Astrocyte (in vitro differentiated cells and primary cell): ENCODE measurements at regions not wholly inside any gene's neighbourhood (a gene's known extent, or its start where the extent isn't known, plus 50 kb on each side); places are given as distances from the start of the nearest gene placed in this dataset.

Experiments
- EZH2 ChIP-seq: IDR thresholded peaks from 2 replicates; pipeline ENCODE4 v1.6.1; 2012; ENCODE audit warnings: mild to moderate bottlenecking, low read length, inconsistent platforms; ENCODE audit not compliant: insufficient read depth
- TF ChIP-seq, protein P1 (sequence below): IDR thresholded peaks from 2 replicates; pipeline ENCODE4 v1.5.1; 2011; ENCODE audit warnings: low read depth, mild to moderate bottlenecking, inconsistent platforms, low read length, moderate library complexity; ENCODE audit not compliant: insufficient read depth

DNA sequence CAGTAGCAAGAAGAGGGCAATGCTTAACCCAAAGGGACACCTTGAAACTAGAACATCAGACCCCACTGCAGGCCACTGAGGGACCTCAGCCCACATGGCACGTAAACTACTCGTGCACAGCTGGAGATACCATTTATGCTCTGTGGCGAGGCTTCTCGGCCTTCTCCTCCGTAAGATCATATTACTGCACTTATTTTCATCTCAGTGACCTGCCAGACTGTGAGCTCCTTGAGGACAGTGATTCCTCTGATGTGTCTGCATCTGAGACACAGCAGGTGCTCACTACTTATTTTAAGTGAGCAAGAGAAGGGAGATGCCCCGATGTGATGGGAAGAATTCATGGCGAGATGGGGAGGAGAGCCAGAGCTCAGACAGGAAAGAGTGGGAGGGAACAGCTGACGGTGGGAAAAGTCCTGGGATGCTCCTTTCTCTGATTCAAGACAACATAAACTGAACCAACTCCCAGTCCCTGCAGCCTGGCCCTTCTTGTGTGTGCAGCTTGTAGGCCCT is 137.6 kb downstream of the RPLP1 start:
- TF ChIP-seq, protein P1, sequence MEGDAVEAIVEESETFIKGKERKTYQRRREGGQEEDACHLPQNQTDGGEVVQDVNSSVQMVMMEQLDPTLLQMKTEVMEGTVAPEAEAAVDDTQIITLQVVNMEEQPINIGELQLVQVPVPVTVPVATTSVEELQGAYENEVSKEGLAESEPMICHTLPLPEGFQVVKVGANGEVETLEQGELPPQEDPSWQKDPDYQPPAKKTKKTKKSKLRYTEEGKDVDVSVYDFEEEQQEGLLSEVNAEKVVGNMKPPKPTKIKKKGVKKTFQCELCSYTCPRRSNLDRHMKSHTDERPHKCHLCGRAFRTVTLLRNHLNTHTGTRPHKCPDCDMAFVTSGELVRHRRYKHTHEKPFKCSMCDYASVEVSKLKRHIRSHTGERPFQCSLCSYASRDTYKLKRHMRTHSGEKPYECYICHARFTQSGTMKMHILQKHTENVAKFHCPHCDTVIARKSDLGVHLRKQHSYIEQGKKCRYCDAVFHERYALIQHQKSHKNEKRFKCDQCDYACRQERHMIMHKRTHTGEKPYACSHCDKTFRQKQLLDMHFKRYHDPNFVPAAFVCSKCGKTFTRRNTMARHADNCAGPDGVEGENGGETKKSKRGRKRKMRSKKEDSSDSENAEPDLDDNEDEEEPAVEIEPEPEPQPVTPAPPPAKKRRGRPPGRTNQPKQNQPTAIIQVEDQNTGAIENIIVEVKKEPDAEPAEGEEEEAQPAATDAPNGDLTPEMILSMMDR, result no peak
- no peak for TF ChIP-seq EZH2
